T-helper 2 cell treated with Interferon-gamma antibody and Interleukin-4, amounts not matched to agents 5 μg/mL and 100 μg/mL, for 36 hours (primary cell): ENCODE measurements at regions not wholly inside any gene's neighbourhood (a gene's known extent, or its start where the extent isn't known, plus 50 kb on each side); places are given as distances from the start of the nearest gene placed in this dataset.
"Not testable (repeated sequence)": the region's sequence is repeated elsewhere in the genome, so short reads cannot be mapped to it uniquely, and the experiment has no call there.

Experiments
- DNase-seq: peaks from one replicate; pipeline ENCODE4 v3.0.0; 2021; ENCODE audit warnings: low spot score
- H3K27ac Mint-ChIP-seq: one replicate; pipeline ENCODE4 v1.8.0; 2021; ENCODE audit warnings: mild to moderate bottlenecking, mixed read lengths
- H3K27me3 Mint-ChIP-seq: one replicate; pipeline ENCODE4 v1.8.0; 2021; ENCODE audit warnings: low read depth, mixed read lengths
- H3K36me3 Mint-ChIP-seq: one replicate; pipeline ENCODE4 v1.8.0; 2021; ENCODE audit warnings: low read depth, mixed read lengths
- H3K4me1 Mint-ChIP-seq: one replicate; pipeline ENCODE4 v1.8.0; 2021; ENCODE audit warnings: low read depth, mixed read lengths
- H3K4me3 Mint-ChIP-seq: one replicate; pipeline ENCODE4 v1.8.0; 2022; ENCODE audit warnings: mild to moderate bottlenecking, moderate library complexity, mixed read lengths
- H3K9me3 Mint-ChIP-seq: one replicate; pipeline ENCODE4 v1.8.0; 2021; ENCODE audit warnings: mixed read lengths

DNA sequence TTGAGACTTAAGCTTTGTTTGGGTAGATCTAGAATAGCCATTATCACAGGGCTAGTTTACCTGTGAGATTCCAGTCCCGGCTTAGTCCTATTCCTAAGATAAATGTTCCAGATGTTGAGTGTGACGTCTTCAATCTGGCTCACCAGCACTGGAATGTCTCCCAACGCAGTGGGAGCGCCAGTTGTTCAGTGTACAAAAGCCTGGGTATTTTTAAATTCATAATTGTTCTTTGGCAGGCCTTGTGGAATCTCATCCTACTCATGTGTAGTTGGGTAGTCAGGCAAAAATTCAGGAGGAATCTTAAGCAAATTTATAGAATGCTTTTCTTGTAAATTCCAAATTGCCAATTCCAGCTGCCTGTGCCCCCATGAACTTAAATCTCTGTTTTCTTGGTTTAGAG lies 272.6 kb upstream of the KCNN2 start:
- H3K9me3 Mint-ChIP-seq = peaks cover 8% of the 10 kb centered on the region
- no peak overlapping the region for H3K27ac Mint-ChIP-seq
- H3K4me1 Mint-ChIP-seq = no peaks in the 10 kb centered on the region
- H3K36me3 Mint-ChIP-seq = no peaks in the 10 kb centered on the region
- no peak overlapping the region for H3K4me3 Mint-ChIP-seq
- no peaks in the 10 kb centered on the region for H3K27me3 Mint-ChIP-seq
- no peak for DNase-seq

GRCh38 chr5:114097570-114097969 lies 264.3 kb upstream of the KCNN2 start:
- H3K4me3 Mint-ChIP-seq = no peak overlapping the region
- no peaks in the 10 kb centered on the region for H3K27me3 Mint-ChIP-seq
- DNase-seq = no peak
- H3K9me3 Mint-ChIP-seq = peaks cover 8% of the 10 kb centered on the region
- H3K36me3 Mint-ChIP-seq = no peaks in the 10 kb centered on the region
- H3K4me1 Mint-ChIP-seq = no peaks in the 10 kb centered on the region
- H3K27ac Mint-ChIP-seq = no peak overlapping the region

DNA sequence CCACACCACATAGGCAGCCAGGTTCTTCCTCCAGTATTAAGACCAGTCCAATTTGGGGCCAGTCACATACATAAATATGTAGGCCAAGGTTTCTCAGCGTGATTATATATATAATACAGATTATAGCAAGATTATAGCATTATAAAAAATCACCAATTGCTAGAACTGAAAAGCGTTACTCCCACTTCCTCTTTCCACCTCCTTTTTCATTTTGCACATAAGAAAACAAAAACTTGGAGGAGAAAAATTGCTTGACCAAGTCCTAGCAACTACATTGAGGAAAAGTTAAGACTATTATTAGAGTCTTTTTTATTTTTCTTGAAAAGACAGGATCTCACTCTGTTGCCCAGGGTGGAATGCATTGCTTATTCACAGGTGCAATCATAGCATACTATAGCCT lies 262.7 kb upstream of the KCNN2 start:
- no peak for DNase-seq
- no peak overlapping the region for H3K27ac Mint-ChIP-seq
- no peaks in the 10 kb centered on the region for H3K9me3 Mint-ChIP-seq
- no peaks in the 10 kb centered on the region for H3K4me1 Mint-ChIP-seq
- H3K4me3 Mint-ChIP-seq = no peak overlapping the region
- H3K27me3 Mint-ChIP-seq = no peaks in the 10 kb centered on the region
- no peaks in the 10 kb centered on the region for H3K36me3 Mint-ChIP-seq

- Mint-ChIP-seq H3K4me3 (no peak overlapping the region), H3K36me3 (no peaks in the 10 kb centered on the region), H3K9me3 (no peaks in the 10 kb centered on the region), H3K27me3 (no peaks in the 10 kb centered on the region), H3K4me1 (no peaks in the 10 kb centered on the region), H3K27ac (no peak overlapping the region)
- DNase-seq = no peak
These were observed 260.7 kb upstream of the KCNN2 start for GRCh38 chr5:114101153-114101552.

DNA sequence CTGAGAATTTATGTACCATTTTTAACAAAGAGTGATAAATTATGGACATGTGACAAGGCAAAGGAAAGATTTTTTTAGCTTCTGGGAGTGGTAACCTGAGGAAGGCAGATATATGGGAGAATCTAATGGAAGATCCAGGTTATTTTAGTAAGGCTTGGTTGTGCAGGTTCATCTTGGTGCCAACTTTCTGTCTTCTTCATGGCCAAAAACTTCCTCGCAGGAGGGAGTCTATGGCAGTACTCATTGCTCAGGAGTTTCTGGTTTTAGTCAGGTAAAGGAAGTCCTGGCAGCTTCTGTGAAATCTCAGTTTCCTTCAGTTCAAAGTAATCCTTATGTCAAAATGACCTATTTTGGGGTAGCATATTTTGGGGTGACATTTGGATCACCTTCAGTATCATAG lies 248.3 kb upstream of the KCNN2 start:
- Mint-ChIP-seq H3K9me3 (no peaks in the 10 kb centered on the region), H3K4me1 (no peaks in the 10 kb centered on the region), H3K36me3 (no peaks in the 10 kb centered on the region), H3K27me3 (no peaks in the 10 kb centered on the region), H3K4me3 (no peak overlapping the region), H3K27ac (no peak overlapping the region)
- no peak for DNase-seq

DNA sequence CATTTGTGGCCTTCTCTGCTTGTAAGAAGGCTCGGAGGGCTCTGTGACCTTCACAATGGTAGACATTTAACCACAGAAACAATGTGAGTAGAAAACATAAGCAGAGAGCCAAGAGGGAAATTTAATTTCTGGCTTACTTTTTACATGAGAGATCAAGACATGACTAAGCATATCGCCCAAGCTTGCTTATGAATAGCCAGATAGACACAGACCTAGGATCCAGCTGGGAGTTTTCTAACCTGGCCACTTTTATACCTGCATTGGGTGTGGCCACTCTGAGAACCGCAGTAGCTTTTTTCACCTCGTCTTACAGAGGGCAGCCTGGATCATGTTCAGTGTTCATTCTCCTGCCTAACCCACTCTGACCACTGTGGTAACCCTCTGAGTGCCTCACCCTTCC lies 244.9 kb upstream of the KCNN2 start:
- Mint-ChIP-seq H3K9me3 (no peaks in the 10 kb centered on the region), H3K27ac (no peak overlapping the region), H3K4me3 (no peak overlapping the region), H3K27me3 (no peaks in the 10 kb centered on the region), H3K36me3 (no peaks in the 10 kb centered on the region), H3K4me1 (no peaks in the 10 kb centered on the region)
- no peak for DNase-seq

DNA sequence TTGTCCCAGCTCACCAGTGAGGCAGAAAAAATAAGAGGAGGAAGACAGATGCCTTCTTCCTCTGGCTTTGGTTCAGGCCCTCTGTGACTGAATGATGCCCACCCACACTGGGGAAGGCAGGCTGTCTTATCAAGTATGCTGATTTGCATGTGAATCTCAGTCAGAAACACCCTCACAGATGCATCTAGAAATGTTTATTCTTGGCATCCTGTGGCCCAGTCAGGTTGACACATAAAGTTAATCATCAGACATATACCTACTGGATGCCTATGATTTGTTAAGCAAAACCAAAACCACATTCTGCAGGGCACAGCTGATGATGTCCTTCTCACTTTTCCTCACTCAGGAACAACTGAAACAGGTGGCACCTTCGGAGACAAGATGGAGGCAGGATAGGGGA lies 243.4 kb upstream of the KCNN2 start:
- H3K4me1 Mint-ChIP-seq = no peaks in the 10 kb centered on the region
- no peaks in the 10 kb centered on the region for H3K36me3 Mint-ChIP-seq
- no peaks in the 10 kb centered on the region for H3K9me3 Mint-ChIP-seq

GRCh38 chr5:114120166-114120565 lies 241.7 kb upstream of the KCNN2 start:
- Mint-ChIP-seq H3K36me3 (no peaks in the 10 kb centered on the region), H3K4me1 (no peaks in the 10 kb centered on the region), H3K4me3 (no peak overlapping the region), H3K27me3 (no peaks in the 10 kb centered on the region), H3K27ac (no peak overlapping the region), H3K9me3 (no peaks in the 10 kb centered on the region)
- DNase-seq = no peak

More for the DNA sequence above, 243.4 kb upstream of the KCNN2 start:
- Mint-ChIP-seq H3K27ac (no peak overlapping the region), H3K4me3 (no peak overlapping the region), H3K27me3 (no peaks in the 10 kb centered on the region)
- DNase-seq = no peak

DNA sequence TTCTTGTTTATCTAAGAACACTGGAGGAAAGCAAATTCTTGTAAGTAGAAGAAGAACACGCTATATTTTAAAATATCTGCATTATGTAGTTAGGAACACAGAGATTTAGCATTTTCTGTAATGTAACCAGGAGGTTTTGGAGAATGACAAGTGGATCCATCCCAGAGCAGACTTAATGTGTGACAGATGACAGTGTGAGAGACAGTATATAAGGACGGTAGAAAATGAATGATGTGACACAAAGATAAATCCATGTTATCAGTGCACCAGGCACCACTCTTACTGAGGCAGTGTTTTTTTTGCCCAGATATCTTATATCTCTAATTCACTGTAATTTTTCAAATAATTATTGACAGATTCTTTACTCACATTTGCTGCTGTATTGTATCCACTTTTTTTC lies 239.0 kb upstream of the KCNN2 start:
- no peaks in the 10 kb centered on the region for H3K36me3 Mint-ChIP-seq
- no peak for DNase-seq
- no peak overlapping the region for H3K27ac Mint-ChIP-seq

DNA sequence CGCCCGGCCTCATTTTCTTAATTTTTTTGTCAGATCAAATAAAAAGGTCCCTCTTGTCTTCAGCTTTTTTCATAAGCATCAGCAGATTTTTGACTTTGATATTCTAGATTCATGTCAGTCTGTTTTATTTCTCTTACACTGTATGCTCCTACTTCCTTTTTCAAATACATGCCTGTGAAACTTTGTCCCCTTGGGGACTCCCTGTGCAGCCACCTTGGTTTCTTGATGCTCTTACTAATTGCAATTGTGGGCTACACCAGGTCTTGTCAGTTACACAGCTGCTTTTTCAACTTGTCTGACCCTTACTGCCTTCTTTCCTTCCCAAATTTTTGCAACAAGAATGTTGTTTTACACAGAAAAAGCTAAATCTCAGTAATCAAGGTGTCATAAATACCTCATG lies 238.2 kb upstream of the KCNN2 start:
- no peak for DNase-seq
- H3K4me1 Mint-ChIP-seq = no peaks in the 10 kb centered on the region
- H3K36me3 Mint-ChIP-seq = no peaks in the 10 kb centered on the region
- peaks cover 4% of the 10 kb centered on the region for H3K9me3 Mint-ChIP-seq
- no peak overlapping the region for H3K4me3 Mint-ChIP-seq
- H3K27ac Mint-ChIP-seq = no peak overlapping the region
- H3K27me3 Mint-ChIP-seq = no peaks in the 10 kb centered on the region

More for the DNA sequence above, 239.0 kb upstream of the KCNN2 start:
- no peaks in the 10 kb centered on the region for H3K4me1 Mint-ChIP-seq
- no peak overlapping the region for H3K4me3 Mint-ChIP-seq
- H3K27me3 Mint-ChIP-seq = no peaks in the 10 kb centered on the region
- H3K9me3 Mint-ChIP-seq = peaks cover 3% of the 10 kb centered on the region

DNA sequence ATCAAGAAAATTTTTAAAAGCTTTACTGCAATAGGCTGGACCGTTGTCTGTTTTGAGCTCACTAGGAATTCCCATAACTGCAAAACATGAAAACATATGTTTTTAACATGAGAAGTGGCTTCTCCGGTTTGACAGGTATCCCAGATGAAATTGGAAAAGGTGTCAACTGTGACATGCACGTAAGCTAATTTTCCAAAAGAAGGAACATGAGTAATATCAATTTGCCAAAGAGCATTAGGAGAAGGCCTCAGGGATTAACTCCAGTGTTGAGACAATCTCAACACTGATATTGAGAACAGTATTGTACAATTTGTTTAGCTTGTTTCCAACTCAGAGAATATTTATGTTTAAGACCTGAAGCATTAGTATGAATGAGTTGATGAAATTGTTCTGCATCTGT lies 215.5 kb upstream of the KCNN2 start:
- Mint-ChIP-seq H3K4me3 (no peak overlapping the region), H3K9me3 (peaks cover 64% of the 10 kb centered on the region), H3K36me3 (no peaks in the 10 kb centered on the region), H3K27ac (no peak overlapping the region), H3K27me3 (no peaks in the 10 kb centered on the region), H3K4me1 (no peaks in the 10 kb centered on the region)
- DNase-seq = no peak

GRCh38 chr5:114148253-114148652 lies 213.6 kb upstream of the KCNN2 start:
- H3K4me1 Mint-ChIP-seq = no peaks in the 10 kb centered on the region
- no peaks in the 10 kb centered on the region for H3K36me3 Mint-ChIP-seq
- no peak overlapping the region for H3K4me3 Mint-ChIP-seq
- H3K27me3 Mint-ChIP-seq = no peaks in the 10 kb centered on the region
- no peak for DNase-seq
- H3K9me3 Mint-ChIP-seq = peaks cover 60% of the 10 kb centered on the region
- no peak overlapping the region for H3K27ac Mint-ChIP-seq

DNA sequence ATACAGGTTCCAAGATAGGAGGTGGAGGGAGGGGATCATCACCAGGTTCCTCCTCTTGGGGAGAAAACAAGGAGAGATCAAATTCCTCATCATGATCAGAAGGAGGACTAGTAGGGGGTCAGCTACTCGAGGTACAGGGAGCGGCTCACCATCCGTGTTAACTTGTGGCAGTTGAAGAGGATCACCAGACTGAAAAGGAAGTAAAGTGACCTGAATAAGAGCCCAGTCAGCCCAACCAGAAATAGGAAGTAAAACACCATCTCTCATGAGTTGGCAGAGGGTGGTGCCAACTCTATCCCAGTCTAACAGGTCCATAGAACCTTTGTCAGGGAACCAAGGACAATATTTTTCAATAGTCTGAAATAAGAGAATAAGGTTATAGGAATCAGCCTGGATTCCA lies 213.1 kb upstream of the KCNN2 start:
- H3K27ac Mint-ChIP-seq, H3K4me3 Mint-ChIP-seq, DNase-seq, H3K36me3 Mint-ChIP-seq, H3K27me3 Mint-ChIP-seq, H3K4me1 Mint-ChIP-seq: not testable (repeated sequence)
- peaks cover 62% of the 10 kb centered on the region for H3K9me3 Mint-ChIP-seq

DNA sequence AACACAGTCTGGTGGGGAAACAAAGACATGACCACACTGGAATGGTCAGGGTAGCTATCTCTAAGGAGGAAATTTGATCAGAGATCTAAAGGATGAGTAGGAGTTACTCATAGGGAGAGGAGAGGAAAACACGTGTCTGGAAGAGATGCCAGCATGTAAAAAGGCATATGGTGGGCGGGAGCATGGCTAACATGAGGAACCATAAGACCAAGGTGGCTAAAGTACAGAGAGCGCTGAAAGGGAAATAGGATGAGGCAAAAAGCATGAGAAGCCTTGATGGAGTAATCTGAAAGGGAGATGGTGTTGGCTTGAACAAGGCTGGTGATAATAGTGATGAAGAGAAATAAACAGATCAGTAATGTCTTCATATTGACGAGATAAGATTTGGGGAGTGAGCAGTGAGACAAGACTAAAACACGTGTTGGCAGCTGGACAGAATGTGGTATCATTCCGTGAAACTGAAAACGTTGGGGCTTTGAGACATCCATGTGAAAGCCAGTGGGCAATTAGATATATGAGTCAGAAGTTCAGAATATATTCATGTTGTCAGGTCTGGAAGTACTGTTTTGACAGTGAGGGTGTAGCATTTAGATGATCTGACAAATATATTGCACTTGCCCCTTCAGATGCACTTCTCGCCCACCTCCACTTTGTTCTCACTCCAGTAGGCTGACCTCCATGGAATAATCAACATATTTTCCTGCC lies 209.1 kb upstream of the KCNN2 start:
- Mint-ChIP-seq H3K4me1 (no peaks in the 10 kb centered on the region), H3K36me3 (no peaks in the 10 kb centered on the region), H3K4me3 (no peak overlapping the region), H3K27ac (no peak overlapping the region), H3K9me3 (peaks cover 55% of the 10 kb centered on the region), H3K27me3 (no peaks in the 10 kb centered on the region)
- no peak for DNase-seq

DNA sequence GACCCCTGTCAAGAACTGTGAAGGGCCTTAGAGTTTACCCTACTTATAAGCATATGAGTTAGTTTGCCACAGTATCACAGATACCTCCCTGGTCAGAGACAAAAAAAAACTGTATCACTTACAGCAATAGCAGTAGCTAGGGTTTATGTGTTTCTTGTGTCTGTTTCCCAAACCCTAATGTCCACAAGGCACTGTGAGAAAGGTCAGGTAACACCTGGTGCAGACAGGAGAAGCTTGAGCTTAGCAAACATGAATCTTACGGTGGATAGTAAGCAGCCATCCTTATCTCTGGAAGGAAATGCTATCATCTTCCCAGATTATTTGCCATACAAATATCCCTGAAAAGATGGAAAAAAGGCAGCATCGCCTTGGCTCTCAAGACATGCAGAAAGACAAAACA lies 208.5 kb upstream of the KCNN2 start:
- Mint-ChIP-seq H3K9me3 (peaks cover 50% of the 10 kb centered on the region), H3K27me3 (no peaks in the 10 kb centered on the region), H3K4me3 (no peak overlapping the region), H3K27ac (no peak overlapping the region), H3K36me3 (no peaks in the 10 kb centered on the region), H3K4me1 (no peaks in the 10 kb centered on the region)
- no peak for DNase-seq
